Urothelium cell line (cell line): ENCODE measurements at regions not wholly inside any gene's neighbourhood (a gene's known extent, or its start where the extent isn't known, plus 50 kb on each side); places are given as distances from the start of the nearest gene placed in this dataset.
"Not testable (repeated sequence)": the region's sequence is repeated elsewhere in the genome, so short reads cannot be mapped to it uniquely, and the experiment has no call there.

Experiments
- DNase-seq: peaks from one replicate; pipeline ENCODE4 v3.0.0; 2011; ENCODE audit warnings: low spot score, mixed read lengths
- FAIRE-seq: peaks from 2 replicates; lab custom pipeline; 2011; peaks lifted over from hg19 to GRCh38; lab: Jason Lieb, UNC

- FAIRE-seq, DNase-seq: not testable (repeated sequence)
Measured at GRCh38 chr4:134914250-134914649, 712.7 kb upstream of the PABPC4L start.

GRCh38 chr4:134911941-134912340 lies 710.4 kb upstream of the PABPC4L start:
- DNase-seq = no peak
- no peak for FAIRE-seq

- no peak for FAIRE-seq
Measured at GRCh38 chr4:134906404-134907023, 704.9 kb upstream of the PABPC4L start.

GRCh38 chr4:134905061-134905460 lies 703.5 kb upstream of the PABPC4L start:
- FAIRE-seq (no peak), DNase-seq (no peak)

More at GRCh38 chr4:134906404-134907023, 704.9 kb upstream of the PABPC4L start:
- peak; percentile 6 for DNase-seq

- DNase-seq (no peak), FAIRE-seq (no peak)
Measured at GRCh38 chr4:134888156-134888555, 686.6 kb upstream of the PABPC4L start.

GRCh38 chr4:134885436-134885835 lies 683.8 kb upstream of the PABPC4L start:
- FAIRE-seq (no peak), DNase-seq (no peak)

- FAIRE-seq (no peak), DNase-seq (no peak)
Measured at GRCh38 chr4:134883831-134884449, 682.4 kb upstream of the PABPC4L start.

GRCh38 chr4:134879019-134879418 lies 677.4 kb upstream of the PABPC4L start:
- no peak for FAIRE-seq
- DNase-seq = no peak

GRCh38 chr4:134867027-134867426 lies 665.4 kb upstream of the PABPC4L start:
- DNase-seq (no peak), FAIRE-seq (no peak)

- no peak for FAIRE-seq
- no peak for DNase-seq
Measured at GRCh38 chr4:134865675-134866074, 664.1 kb upstream of the PABPC4L start.

GRCh38 chr4:134862116-134862515 lies 660.5 kb upstream of the PABPC4L start:
- DNase-seq (peak; percentile 2), FAIRE-seq (no peak)

- no peak for DNase-seq
- FAIRE-seq = no peak
Measured at GRCh38 chr4:134848681-134849080, 647.1 kb upstream of the PABPC4L start.

- FAIRE-seq, DNase-seq: not testable (repeated sequence)
Measured at GRCh38 chr4:134830741-134831140, 629.2 kb upstream of the PABPC4L start.

GRCh38 chr4:134812611-134813010 lies 611.0 kb upstream of the PABPC4L start:
- DNase-seq (no peak), FAIRE-seq (no peak)

GRCh38 chr4:134807231-134807745 lies 605.7 kb upstream of the PABPC4L start:
- DNase-seq (no peak), FAIRE-seq (no peak)

GRCh38 chr4:134798573-134798972 lies 597.0 kb upstream of the PABPC4L start:
- DNase-seq (no peak), FAIRE-seq (no peak)

- DNase-seq (no peak), FAIRE-seq (no peak)
Measured at GRCh38 chr4:134787315-134787714, 585.7 kb upstream of the PABPC4L start.

- DNase-seq = no peak
- no peak for FAIRE-seq
Measured at GRCh38 chr4:134780244-134780643, 578.7 kb upstream of the PABPC4L start.

- DNase-seq (no peak), FAIRE-seq (no peak)
Measured at GRCh38 chr4:134777606-134778005, 576.0 kb upstream of the PABPC4L start.

GRCh38 chr4:134773497-134774000 lies 572.0 kb upstream of the PABPC4L start:
- no peak for FAIRE-seq
- no peak for DNase-seq

GRCh38 chr4:134762053-134762452 lies 560.5 kb upstream of the PABPC4L start:
- FAIRE-seq (no peak), DNase-seq (no peak)

GRCh38 chr4:134756421-134756820 lies 554.8 kb upstream of the PABPC4L start:
- FAIRE-seq = no peak
- DNase-seq = no peak
